ENCODE measurements at regions not wholly inside any gene's neighbourhood (a gene's known extent, or its start where the extent isn't known, plus 50 kb on each side); places are given as distances from the start of the nearest gene placed in this dataset.

- TF ChIP-seq CTCF (IDR thresholded peaks at IDR 0.05) (no peak), EZH2 (IDR thresholded peaks at IDR 0.05; ENCODE audit: borderline replicate concordance, insufficient read depth, low read depth, low read length, poor library complexity, severe bottlenecking) (no peak)
Observed at GRCh38 chr2:193900292-193900691, 1705.6 kb upstream of the TMEFF2 start.

Measured in B cell (primary cell).